Hepatocyte (in vitro differentiated cells): ENCODE measurements at regions not wholly inside any gene's neighbourhood (a gene's known extent, or its start where the extent isn't known, plus 50 kb on each side); places are given as distances from the start of the nearest gene placed in this dataset.

ENCODE experiments used
- EZH2phosphoT487 ChIP-seq: fragments of 200-600 bp; sonication (generic); IDR thresholded peaks from one replicate; pipeline ENCODE4 v1.6.1; 2018; ENCODE audit warnings: antibody characterized with exemption, mild to moderate bottlenecking, low read depth, moderate library complexity; ENCODE audit not compliant: unreplicated experiment, severe bottlenecking
- TF ChIP-seq, protein P1 (sequence below): fragments of 200-600 bp; sonication (generic); IDR thresholded peaks from 2 replicates; pipeline ENCODE4 v1.5.1; 2016; ENCODE audit warnings: antibody characterized with exemption, mild to moderate bottlenecking; ENCODE audit not compliant: poor library complexity

DNA sequence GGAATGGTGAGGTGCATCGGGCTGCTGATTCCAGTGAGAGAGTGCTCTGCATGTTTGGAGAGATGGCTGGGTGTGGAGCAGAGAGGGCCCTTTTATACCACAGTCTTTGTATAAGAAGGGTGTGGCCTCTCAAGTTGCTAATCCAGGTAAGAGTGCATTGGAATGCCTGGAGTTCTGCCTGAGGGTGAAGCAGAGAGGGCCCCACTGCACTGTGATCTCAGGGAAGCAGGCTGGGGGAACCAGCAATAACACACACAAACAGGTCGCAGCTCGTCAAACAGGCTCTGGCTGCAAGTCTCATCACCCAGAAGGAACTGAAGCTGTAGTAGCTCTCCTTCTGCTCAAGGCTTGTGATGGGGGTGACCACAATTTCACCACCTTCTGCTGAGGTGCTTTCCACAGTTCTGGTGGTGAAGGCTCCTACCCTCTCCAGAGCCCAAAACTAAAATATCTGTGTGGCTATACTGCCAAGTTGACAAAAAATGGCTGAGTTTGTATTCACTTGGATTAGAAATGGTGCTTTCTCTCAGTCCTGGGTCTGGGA lies 687.4 kb upstream of the HS3ST1 start:
- TF ChIP-seq EZH2phosphoT487 = no peak
- TF ChIP-seq, protein P1, sequence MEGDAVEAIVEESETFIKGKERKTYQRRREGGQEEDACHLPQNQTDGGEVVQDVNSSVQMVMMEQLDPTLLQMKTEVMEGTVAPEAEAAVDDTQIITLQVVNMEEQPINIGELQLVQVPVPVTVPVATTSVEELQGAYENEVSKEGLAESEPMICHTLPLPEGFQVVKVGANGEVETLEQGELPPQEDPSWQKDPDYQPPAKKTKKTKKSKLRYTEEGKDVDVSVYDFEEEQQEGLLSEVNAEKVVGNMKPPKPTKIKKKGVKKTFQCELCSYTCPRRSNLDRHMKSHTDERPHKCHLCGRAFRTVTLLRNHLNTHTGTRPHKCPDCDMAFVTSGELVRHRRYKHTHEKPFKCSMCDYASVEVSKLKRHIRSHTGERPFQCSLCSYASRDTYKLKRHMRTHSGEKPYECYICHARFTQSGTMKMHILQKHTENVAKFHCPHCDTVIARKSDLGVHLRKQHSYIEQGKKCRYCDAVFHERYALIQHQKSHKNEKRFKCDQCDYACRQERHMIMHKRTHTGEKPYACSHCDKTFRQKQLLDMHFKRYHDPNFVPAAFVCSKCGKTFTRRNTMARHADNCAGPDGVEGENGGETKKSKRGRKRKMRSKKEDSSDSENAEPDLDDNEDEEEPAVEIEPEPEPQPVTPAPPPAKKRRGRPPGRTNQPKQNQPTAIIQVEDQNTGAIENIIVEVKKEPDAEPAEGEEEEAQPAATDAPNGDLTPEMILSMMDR = no peak
